HepG2 (cell line): ENCODE measurements at regions not wholly inside any gene's neighbourhood (a gene's known extent, or its start where the extent isn't known, plus 50 kb on each side); places are given as distances from the start of the nearest gene placed in this dataset.

Experiments used
- ATAC-seq: fragments of 200-7000 bp; cut with Tn5 transposase; 3 replicates; pipeline ENCODE4 v1.9.1; 2020; ENCODE audit warnings: mild to moderate bottlenecking, moderate library complexity
- BruUV-seq: library from RNA; stranded (reverse); fragments of 400-500 nt; replicated peaks from 2 replicates; lab custom pipeline; 2021; lab: Mats Ljungman, UMichigan
- CTCF ChIA-PET: fragments of 300-600 bp; formaldehyde crosslinking; extraction: SDS; loops from one replicate; lab custom pipeline; 2021; ENCODE audit warnings: low total read pairs, inconsistent platforms, low intra/inter-chr PET ratio; lab: Yijun Ruan, JAX
- POLR2A ChIA-PET: fragments of 350-600 bp; sonication (Branson Sonifier 250); formaldehyde crosslinking; loops from one replicate; lab custom pipeline; 2020; ENCODE audit warnings: antibody characterized with exemption, inconsistent platforms; lab: Yijun Ruan, JAX
- DNase-seq: peaks from one replicate; pipeline ENCODE4 v3.0.0-alpha.2; 2015; ENCODE audit warnings: low spot score
- FAIRE-seq: peaks from 3 replicates; lab custom pipeline; 2011; peaks lifted over from hg19 to GRCh38; lab: Jason Lieb, UNC
- H2AFZ ChIP-seq: one replicate; pipeline ENCODE4 v1.6.1; 2011; ENCODE audit warnings: low read length, inconsistent platforms
- H3K27ac ChIP-seq: fragments of 300-600 bp; 3 replicates; pipeline ENCODE4 v1.8.0; 2011; ENCODE audit warnings: mixed run types, mild to moderate bottlenecking, mixed read lengths, low read length, inconsistent platforms; ENCODE audit not compliant: insufficient read depth; ENCODE audit errors: extremely low read length
- H3K27me3 ChIP-seq, 2 experiments: fragments of 200-600 bp in 1 of 2; 2 replicates in 1 of 2; 3 replicates in 1 of 2; pipeline versions ENCODE4 v1.6.0 to v1.8.0; 2011; ENCODE audit warnings: low read length in 2 of 2, mild to moderate bottlenecking in 2 of 2, moderate library complexity in 2 of 2, inconsistent platforms in 1 of 2; ENCODE audit not compliant: insufficient read depth in 2 of 2, control insufficient read depth in 1 of 2
- H3K36me3 ChIP-seq, 2 experiments: fragments of 200-600 bp in 1 of 2; replicated peaks in 1 of 2; 2 replicates in 1 of 2; 3 replicates in 1 of 2; pipeline versions ENCODE4 v1.5.1 to v1.8.0; 2011; ENCODE audit warnings: low read length in 2 of 2, inconsistent platforms in 1 of 2; ENCODE audit not compliant: insufficient read depth in 2 of 2, control insufficient read depth in 1 of 2
- H3K4me1 ChIP-seq: 2 replicates; pipeline ENCODE4 v1.5.1; 2012; ENCODE audit warnings: low read length, inconsistent platforms; ENCODE audit not compliant: insufficient read depth
- H3K4me2 ChIP-seq: 2 replicates; pipeline ENCODE4 v1.6.0; 2011; ENCODE audit warnings: low read depth, low read length, inconsistent platforms
- H3K4me3 ChIP-seq, 3 experiments: fragments of 200-600 bp in 1 of 3; sonication (generic), shearing (Covaris generic) in 1 of 3; replicated peaks in 1 of 3; 2 replicates each; pipeline ENCODE4 v1.5.1; 2011 to 2016; ENCODE audit warnings: low read length in 3 of 3, inconsistent platforms in 2 of 3, low read depth in 2 of 3, mild to moderate bottlenecking in 2 of 3, control low read depth in 1 of 3, mixed read lengths in 1 of 3; ENCODE audit not compliant: insufficient read depth in 1 of 3
- H3K79me2 ChIP-seq: one replicate; pipeline ENCODE4 v1.6.1; 2011; ENCODE audit warnings: low read length, inconsistent platforms; ENCODE audit not compliant: insufficient read depth
- H3K9ac ChIP-seq: 2 replicates; pipeline ENCODE4 v1.6.0; 2011; ENCODE audit warnings: mild to moderate bottlenecking, low read depth, low read length, inconsistent platforms; ENCODE audit not compliant: insufficient read depth
- H3K9me3 ChIP-seq: 2 replicates; pipeline ENCODE4 v1.5.1; 2012; ENCODE audit warnings: mild to moderate bottlenecking, low read length
- H4K20me1 ChIP-seq: 2 replicates; pipeline ENCODE4 v1.6.0; 2011; ENCODE audit warnings: inconsistent platforms, mild to moderate bottlenecking, low read length, moderate library complexity; ENCODE audit not compliant: insufficient read depth
- BRD4 ChIP-seq: sonication (generic); formaldehyde crosslinking; IDR thresholded peaks from 2 replicates; pipeline ENCODE4 v1.4.0; 2020; ENCODE audit warnings: missing genetic modification reagents
- CERS6 ChIP-seq: sonication (generic); formaldehyde crosslinking; IDR thresholded peaks from 2 replicates; pipeline ENCODE4 v1.5.0; 2020; ENCODE audit warnings: missing genetic modification reagents
- CREM ChIP-seq, 2 experiments: sonication (generic) in 1 of 2; formaldehyde crosslinking in 1 of 2; IDR thresholded peaks; 2 replicates each; pipeline versions ENCODE4 v1.4.0 to v1.6.1; 2016 to 2020; ENCODE audit warnings: antibody characterized with exemption in 1 of 2, mild to moderate bottlenecking in 1 of 2, missing genetic modification reagents in 1 of 2
- ELF4 ChIP-seq: sonication (generic); formaldehyde crosslinking; IDR thresholded peaks from 2 replicates; pipeline ENCODE4 v1.5.0; 2020; ENCODE audit warnings: missing genetic modification reagents, mild to moderate bottlenecking, moderate library complexity, borderline replicate concordance
- EP300 ChIP-seq, 3 experiments: sonication (generic) in 1 of 3; formaldehyde crosslinking in 1 of 3; IDR thresholded peaks; 2 replicates each; pipeline versions ENCODE4 v1.5.1 to v1.6.1; 2011 to 2020; ENCODE audit warnings: low read depth in 2 of 3, low read length in 2 of 3, borderline replicate concordance in 1 of 3, improper control_type of control experiment in 1 of 3, mild to moderate bottlenecking in 1 of 3, missing genetic modification reagents in 1 of 3, moderate library complexity in 1 of 3
- KDM2A ChIP-seq: sonication (generic); formaldehyde crosslinking; IDR thresholded peaks from 2 replicates; pipeline ENCODE4 v1.4.0; 2020; ENCODE audit warnings: low read depth, missing genetic modification reagents, borderline replicate concordance
- KLF11 ChIP-seq: IDR thresholded peaks from 2 replicates; pipeline ENCODE4 v1.6.1; 2016; ENCODE audit warnings: missing compliant biosample characterization
- MXD1 ChIP-seq: sonication (generic); formaldehyde crosslinking; IDR thresholded peaks from 2 replicates; pipeline ENCODE4 v1.4.0; 2020; ENCODE audit warnings: mild to moderate bottlenecking, missing genetic modification reagents
- NR3C1 ChIP-seq: sonication (generic); formaldehyde crosslinking; IDR thresholded peaks from 2 replicates; pipeline ENCODE4 v1.4.0; 2020; ENCODE audit warnings: missing genetic modification reagents
- SNAPC5 ChIP-seq: sonication (generic); formaldehyde crosslinking; IDR thresholded peaks from 2 replicates; pipeline ENCODE4 v1.8.1; 2023; ENCODE audit warnings: mild to moderate bottlenecking, missing genetic modification reagents, borderline replicate concordance
- YEATS2 ChIP-seq: sonication (generic); formaldehyde crosslinking; IDR thresholded peaks from 2 replicates; pipeline ENCODE4 v1.4.0; 2020; ENCODE audit warnings: missing genetic modification reagents, borderline replicate concordance
- ZBTB1 ChIP-seq: sonication (generic); formaldehyde crosslinking; IDR thresholded peaks from 2 replicates; pipeline ENCODE4 v1.4.0; 2020; ENCODE audit warnings: missing genetic modification reagents, borderline replicate concordance
- ZBTB37 ChIP-seq: sonication (generic); formaldehyde crosslinking; IDR thresholded peaks from 2 replicates; pipeline ENCODE4 v1.4.0; 2020; ENCODE audit warnings: mild to moderate bottlenecking, missing genetic modification reagents
- ZBTB8A ChIP-seq: sonication (generic); formaldehyde crosslinking; IDR thresholded peaks from 2 replicates; pipeline ENCODE4 v1.4.0; 2020; ENCODE audit warnings: mild to moderate bottlenecking, low read depth, missing genetic modification reagents, borderline replicate concordance
- ZFP37 ChIP-seq: sonication (generic); formaldehyde crosslinking; IDR thresholded peaks from 2 replicates; pipeline ENCODE4 v1.4.0; 2020; ENCODE audit warnings: missing genetic modification reagents, borderline replicate concordance
- ZNF496 ChIP-seq: sonication (generic); formaldehyde crosslinking; IDR thresholded peaks from 2 replicates; pipeline ENCODE4 v1.8.1; 2023; ENCODE audit warnings: mild to moderate bottlenecking, moderate library complexity, missing genetic modification reagents; ENCODE audit not compliant: insufficient replicate concordance
- ZNF558 ChIP-seq: sonication (generic); formaldehyde crosslinking; IDR thresholded peaks from 2 replicates; pipeline ENCODE4 v1.9.0; 2022; ENCODE audit warnings: mild to moderate bottlenecking, missing genetic modification reagents, borderline replicate concordance
- ZNF878 ChIP-seq: sonication (generic); formaldehyde crosslinking; IDR thresholded peaks from 2 replicates; pipeline ENCODE4 v1.8.1; 2023; ENCODE audit warnings: mild to moderate bottlenecking, missing genetic modification reagents, moderate library complexity
- in situ Hi-C: cut with HindIII; loops from 2 replicates; pipeline ENCODE4 v1.10.0; 2017; ENCODE audit warnings: low pct_unique_long_range_greater_than_20kb; ENCODE audit not compliant: extremely low pct_ligation_motif_present
- intact Hi-C: fragments of 100-400 bp; cut with micrococcal nuclease; formaldehyde crosslinking; loops from one replicate; pipeline ENCODE4 v1.10.0; 2022; ENCODE audit not compliant: unreplicated experiment

- TF ChIP-seq CERS6: no peak
- TF ChIP-seq, all 625 proteins: peak for 0
These were observed 68.2 kb downstream of the MAGEA10 start (continued) for GRCh38 chrX:152070144-152070543.

GRCh38 chrX:152061557-152061956, 76.8 kb downstream of the MAGEA10 start:
- H3K4me3 ChIP-seq: no peak overlapping the region
- no peaks in the 10 kb centered on the region for H3K79me2 ChIP-seq
- H3K27ac ChIP-seq: no peak overlapping the region
- CTCF ChIA-PET: no interaction called here
- TF ChIP-seq BRD4: no peak
- no peak for TF ChIP-seq YEATS2 (CRISPR knock-in tag)
- TF ChIP-seq NR3C1: no peak
- no peak for TF ChIP-seq SNAPC5 (CRISPR knock-in tag)
- no peak for TF ChIP-seq ZBTB1 (CRISPR knock-in tag)
- no peak for TF ChIP-seq ZFP37 (CRISPR knock-in tag)
- TF ChIP-seq CREM (IDR thresholded peaks at IDR 0.05): no peak
- no peak for TF ChIP-seq CREM (CRISPR knock-in tag; IDR thresholded peaks at IDR 0.05)
- no peak for TF ChIP-seq ZNF496 (CRISPR knock-in tag)
- no peak for TF ChIP-seq KDM2A (CRISPR knock-in tag)
- TF ChIP-seq MXD1 (CRISPR knock-in tag): no peak
- no peak for TF ChIP-seq KLF11 (CRISPR knock-in tag)
- no peak for TF ChIP-seq ZBTB8A (CRISPR knock-in tag)
- TF ChIP-seq ZBTB37 (CRISPR knock-in tag): no peak
- no peak for TF ChIP-seq ZNF878 (CRISPR knock-in tag)
- TF ChIP-seq EP300 (IDR thresholded peaks at IDR 0.05; ENCODE audit: low read depth in 2 of 2, low read length in 2 of 2): no peak
- TF ChIP-seq EP300 (CRISPR knock-in tag; IDR thresholded peaks at IDR 0.05; ENCODE audit: borderline replicate concordance): no peak
- TF ChIP-seq ELF4: no peak
- TF ChIP-seq ZNF558 (CRISPR knock-in tag): no peak
- TF ChIP-seq, all 625 proteins: peak for 0
- POLR2A ChIA-PET: no interaction called here
- Histone ChIP-seq H3K9me3 (no peaks in the 10 kb centered on the region), H3K36me3 (no peaks in the 10 kb centered on the region), H3K4me1 (no peaks in the 10 kb centered on the region), H4K20me1 (no peaks in the 10 kb centered on the region), H2AFZ (no peak overlapping the region), H3K4me2 (no peak overlapping the region), H3K9ac (no peak overlapping the region), H3K27me3 (no peaks in the 10 kb centered on the region)
- in situ Hi-C loops (no loop called here), intact Hi-C loops (loop anchor here (10.0 kb wide), 1 partner anchor 87 kb away; the partner anchor contains the start of gene GABRE)
- FAIRE-seq (no peak), DNase-seq (no peak), ATAC-seq (no peak)
- BruUV-seq: no TSS peak
